NK-92 treated with Interleukin-12 subunit alpha and Interleukin-12 subunit beta, amount 100 ng/mL, for 24 hours (cell line): ENCODE measurements at regions not wholly inside any gene's neighbourhood (a gene's known extent, or its start where the extent isn't known, plus 50 kb on each side); places are given as distances from the start of the nearest gene placed in this dataset.
"Not testable (repeated sequence)": the region's sequence is repeated elsewhere in the genome, so short reads cannot be mapped to it uniquely, and the experiment has no call there.

Source experiments
- DNase-seq: peaks from one replicate; lab custom pipeline; 2025; lab: John Stamatoyannopoulos, UW

GRCh38 chrX:12052109-12052508 lies 86.2 kb upstream of the FRMPD4 start:
- no peak for DNase-seq

GRCh38 chrX:12058087-12058486 lies 80.2 kb upstream of the FRMPD4 start:
- DNase-seq, result no peak

GRCh38 chrX:12060489-12061260 lies 77.6 kb upstream of the FRMPD4 start:
- no peak for DNase-seq

- no peak for DNase-seq
These were observed 73.0 kb upstream of the FRMPD4 start for GRCh38 chrX:12065251-12065650.

GRCh38 chrX:12076046-12076445 lies 62.2 kb upstream of the FRMPD4 start:
- DNase-seq, result no peak

- no peak for DNase-seq
These were observed 58.0 kb upstream of the FRMPD4 start for GRCh38 chrX:12080265-12080664.

- not testable (repeated sequence) for DNase-seq
These were observed 55.3 kb upstream of the FRMPD4 start for GRCh38 chrX:12082959-12083358.
